GM12873 (cell line): ENCODE measurements at regions not wholly inside any gene's neighbourhood (a gene's known extent, or its start where the extent isn't known, plus 50 kb on each side); places are given as distances from the start of the nearest gene placed in this dataset.

Source experiments
- CTCF ChIP-seq: IDR thresholded peaks from 2 replicates; pipeline ENCODE4 v1.5.1; 2012; ENCODE audit warnings: low read depth, mild to moderate bottlenecking, moderate library complexity, low read length, control low read depth; ENCODE audit not compliant: insufficient read depth; ENCODE audit errors: missing control alignments

GRCh38 chr3:189003410-189003809, 168.4 kb upstream of the TPRG1 start:
- TF ChIP-seq CTCF = no peak

GRCh38 chr3:189013224-189013888, 158.4 kb upstream of the TPRG1 start:
- no peak for TF ChIP-seq CTCF

DNA sequence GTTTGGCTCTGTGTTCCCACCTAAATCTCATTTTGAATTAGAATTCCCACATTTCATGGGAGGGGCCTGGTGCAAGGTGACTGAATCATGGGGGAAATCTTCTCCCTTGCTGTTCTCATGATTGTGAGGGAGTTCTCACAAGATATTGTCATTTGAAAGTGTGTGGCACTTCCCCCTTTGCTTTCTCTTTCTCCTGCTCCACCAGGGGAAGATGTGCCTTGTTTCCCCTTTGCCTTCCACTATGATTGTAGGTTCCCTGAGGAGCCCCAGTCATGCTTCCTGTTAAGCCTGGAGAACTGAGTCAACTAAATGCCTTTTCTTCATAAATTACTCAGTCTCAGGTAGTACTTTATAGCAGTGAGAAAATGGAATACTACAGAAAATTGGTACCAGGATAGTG, 157.2 kb upstream of the TPRG1 start:
- no peak for TF ChIP-seq CTCF

- no peak for TF ChIP-seq CTCF
Observed at GRCh38 chr3:189025866-189026265, 145.9 kb upstream of the TPRG1 start.

DNA sequence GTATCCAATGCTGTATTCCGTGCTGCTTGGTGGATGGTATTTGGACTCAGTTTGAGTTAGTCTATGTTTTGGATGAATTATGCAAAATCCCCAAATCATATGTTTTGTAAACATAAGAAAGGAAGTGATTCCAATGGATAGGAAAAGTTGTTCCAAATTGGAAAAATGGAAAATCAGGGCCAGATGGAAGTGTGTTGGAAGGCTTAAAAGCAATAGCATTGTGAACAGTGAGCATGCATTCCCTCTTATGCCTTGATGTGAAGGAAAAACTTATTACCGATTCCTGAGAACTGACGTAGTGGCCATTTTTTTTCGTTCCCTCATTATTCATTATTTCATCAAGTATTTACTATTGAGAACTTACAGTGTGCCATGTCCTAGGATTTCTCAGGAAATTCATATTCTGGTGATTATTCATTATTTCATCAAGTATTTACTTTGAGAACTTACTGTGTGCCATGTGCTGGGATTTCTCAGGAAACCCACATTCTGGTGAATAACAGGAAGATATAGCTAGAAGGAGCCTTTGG, 144.1 kb upstream of the TPRG1 start:
- no peak for TF ChIP-seq CTCF

GRCh38 chr3:189038773-189039745, 132.7 kb upstream of the TPRG1 start:
- TF ChIP-seq CTCF = no peak
